ENCODE measurements at regions not wholly inside any gene's neighbourhood (a gene's known extent, or its start where the extent isn't known, plus 50 kb on each side); places are given as distances from the start of the nearest gene placed in this dataset.
A peak's percentile ranks its signal among the peaks of the same experiment; 100 is the strongest.

DNA sequence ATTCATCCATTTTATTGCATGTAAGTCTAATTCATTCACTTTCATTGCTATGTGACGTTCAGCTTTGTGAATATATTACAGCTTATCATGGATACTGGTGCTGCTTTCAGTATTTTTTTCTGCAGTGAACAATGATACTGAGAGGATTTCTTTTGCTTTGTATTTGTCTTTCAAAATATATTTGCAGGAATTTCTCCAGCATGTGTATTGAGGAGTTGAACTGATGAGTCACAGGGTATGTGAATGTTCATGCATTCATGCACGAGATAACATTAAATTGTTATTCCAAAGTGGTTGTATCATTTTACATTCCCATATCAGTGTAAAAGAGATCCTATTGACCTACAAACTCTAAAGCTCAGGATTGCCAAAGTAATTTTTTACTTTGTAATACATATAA, 283.8 kb upstream of the ARSJ start:
- in situ Hi-C loops (cut with HindIII; ENCODE audit: low sequenced_read_pairs): no loop called here

DNA sequence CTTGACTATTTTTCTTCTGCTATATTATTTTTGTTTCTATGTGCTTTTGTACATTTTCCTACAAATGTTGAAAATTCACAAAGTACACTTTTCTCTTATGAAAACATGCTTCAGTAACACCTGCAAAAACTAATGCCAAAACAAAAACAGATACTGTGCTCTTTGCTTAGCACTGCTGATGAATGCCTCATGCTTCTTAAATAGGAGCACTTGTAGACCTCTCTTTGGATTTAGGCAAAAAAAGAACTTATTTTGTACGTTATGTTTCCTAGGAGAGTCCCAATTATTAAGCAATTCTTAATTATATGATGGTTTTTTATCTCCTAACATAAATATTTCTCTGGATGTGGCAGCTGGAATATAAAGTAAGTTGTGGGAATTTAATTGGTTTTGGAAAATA, 285.0 kb upstream of the ARSJ start:
- H3K4me3 ChIP-seq (ENCODE audit: low read depth, low read length): no peak overlapping the region
- DNase-seq (ENCODE audit: low read depth): no peak
- TF ChIP-seq, protein P1, sequence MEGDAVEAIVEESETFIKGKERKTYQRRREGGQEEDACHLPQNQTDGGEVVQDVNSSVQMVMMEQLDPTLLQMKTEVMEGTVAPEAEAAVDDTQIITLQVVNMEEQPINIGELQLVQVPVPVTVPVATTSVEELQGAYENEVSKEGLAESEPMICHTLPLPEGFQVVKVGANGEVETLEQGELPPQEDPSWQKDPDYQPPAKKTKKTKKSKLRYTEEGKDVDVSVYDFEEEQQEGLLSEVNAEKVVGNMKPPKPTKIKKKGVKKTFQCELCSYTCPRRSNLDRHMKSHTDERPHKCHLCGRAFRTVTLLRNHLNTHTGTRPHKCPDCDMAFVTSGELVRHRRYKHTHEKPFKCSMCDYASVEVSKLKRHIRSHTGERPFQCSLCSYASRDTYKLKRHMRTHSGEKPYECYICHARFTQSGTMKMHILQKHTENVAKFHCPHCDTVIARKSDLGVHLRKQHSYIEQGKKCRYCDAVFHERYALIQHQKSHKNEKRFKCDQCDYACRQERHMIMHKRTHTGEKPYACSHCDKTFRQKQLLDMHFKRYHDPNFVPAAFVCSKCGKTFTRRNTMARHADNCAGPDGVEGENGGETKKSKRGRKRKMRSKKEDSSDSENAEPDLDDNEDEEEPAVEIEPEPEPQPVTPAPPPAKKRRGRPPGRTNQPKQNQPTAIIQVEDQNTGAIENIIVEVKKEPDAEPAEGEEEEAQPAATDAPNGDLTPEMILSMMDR (IDR thresholded peaks at IDR 0.05; ENCODE audit: low read depth, low read length, missing control alignments): no peak
- in situ Hi-C loops (cut with HindIII; ENCODE audit: low sequenced_read_pairs): no loop called here

More for the DNA sequence above, 283.8 kb upstream of the ARSJ start:
- TF ChIP-seq, protein P1 (IDR thresholded peaks at IDR 0.05; ENCODE audit: low read depth, low read length, missing control alignments): no peak
- H3K4me3 ChIP-seq (ENCODE audit: low read depth, low read length): no peak overlapping the region
- DNase-seq (ENCODE audit: low read depth): no peak

- no peak for DNase-seq (ENCODE audit: low read depth)
- H3K4me3 ChIP-seq (ENCODE audit: low read depth, low read length): no peak overlapping the region
- in situ Hi-C loops (cut with HindIII; ENCODE audit: low sequenced_read_pairs): no loop called here
- TF ChIP-seq, protein P1 (IDR thresholded peaks at IDR 0.05; ENCODE audit: low read depth, low read length, missing control alignments): no peak
Measured at GRCh38 chr4:114264877-114265291, 285.4 kb upstream of the ARSJ start.

GRCh38 chr4:114265342-114265741, 285.9 kb upstream of the ARSJ start:
- TF ChIP-seq, protein P1 (IDR thresholded peaks at IDR 0.05; ENCODE audit: low read depth, low read length, missing control alignments): no peak

DNA sequence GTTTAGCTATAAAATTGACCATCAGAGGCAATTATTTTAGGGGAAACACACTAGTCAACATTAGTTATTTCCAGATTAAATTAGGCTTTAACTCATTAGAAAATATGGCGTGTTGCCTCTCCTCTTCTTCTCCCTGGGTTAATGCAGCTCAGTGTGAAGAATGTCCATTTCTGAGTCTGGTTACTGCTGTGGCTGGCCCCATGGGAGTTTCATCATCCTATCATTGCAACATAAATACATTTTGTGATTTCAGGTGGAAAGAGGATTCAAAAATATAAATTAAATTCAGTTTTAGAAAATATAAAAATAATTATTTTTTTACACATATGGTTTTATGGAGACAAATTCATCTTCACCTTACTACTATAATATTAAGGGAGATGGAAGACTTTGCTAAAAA, 288.5 kb upstream of the ARSJ start:
- TF ChIP-seq, protein P1 (IDR thresholded peaks at IDR 0.05; ENCODE audit: low read depth, low read length, missing control alignments): no peak
- DNase-seq (ENCODE audit: low read depth): no peak
- no peak overlapping the region for H3K4me3 ChIP-seq (ENCODE audit: low read depth, low read length)
- in situ Hi-C loops (cut with HindIII; ENCODE audit: low sequenced_read_pairs): no loop called here

More at GRCh38 chr4:114265342-114265741, 285.9 kb upstream of the ARSJ start:
- no peak for DNase-seq (ENCODE audit: low read depth)
- no peak overlapping the region for H3K4me3 ChIP-seq (ENCODE audit: low read depth, low read length)
- in situ Hi-C loops (cut with HindIII; ENCODE audit: low sequenced_read_pairs): no loop called here

- TF ChIP-seq, protein P1 (IDR thresholded peaks at IDR 0.05; ENCODE audit: low read depth, low read length, missing control alignments): no peak
- in situ Hi-C loops (cut with HindIII; ENCODE audit: low sequenced_read_pairs): no loop called here
- no peak overlapping the region for H3K4me3 ChIP-seq (ENCODE audit: low read depth, low read length)
- no peak for DNase-seq (ENCODE audit: low read depth)
Measured at GRCh38 chr4:114271031-114271430, 291.6 kb upstream of the ARSJ start.

DNA sequence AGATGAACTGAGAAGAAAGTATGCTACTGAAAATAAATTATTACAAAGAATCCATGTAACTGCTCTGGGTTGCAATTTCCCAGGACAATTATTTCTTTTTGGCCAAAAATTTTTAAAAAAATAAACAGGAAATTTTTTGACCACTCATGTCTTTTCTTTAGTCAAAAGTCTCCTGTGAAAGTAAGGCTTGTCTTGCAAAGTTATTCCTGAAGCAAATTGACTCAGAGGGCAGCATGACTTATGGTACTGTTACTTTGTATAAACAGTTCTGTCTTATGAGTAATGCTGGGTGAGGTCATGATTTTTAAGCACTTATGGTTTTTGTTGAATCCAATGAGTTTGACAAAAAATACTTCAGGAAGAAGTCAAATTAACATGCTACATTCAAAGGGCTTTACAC, 292.8 kb upstream of the ARSJ start:
- in situ Hi-C loops (cut with HindIII; ENCODE audit: low sequenced_read_pairs): no loop called here
- no peak overlapping the region for H3K4me3 ChIP-seq (ENCODE audit: low read depth, low read length)
- TF ChIP-seq, protein P1 (IDR thresholded peaks at IDR 0.05; ENCODE audit: low read depth, low read length, missing control alignments): no peak
- DNase-seq (ENCODE audit: low read depth): peak; percentile 94

Data from astrocyte of the cerebellum (primary cell).